GM19035 (cell line): ENCODE measurements at regions not wholly inside any gene's neighbourhood (a gene's known extent, or its start where the extent isn't known, plus 50 kb on each side); places are given as distances from the start of the nearest gene placed in this dataset.
"Not testable (repeated sequence)": the region's sequence is repeated elsewhere in the genome, so short reads cannot be mapped to it uniquely, and the experiment has no call there.

Experiments used
- ATAC-seq: cut with Tn5 transposase; IDR thresholded peaks from one replicate; pipeline ENCODE4 v1.9.1; 2021; ENCODE audit not compliant: unreplicated experiment

GRCh38 chr18:30465096-30465495 lies 577.4 kb downstream of the DSC3 start:
- ATAC-seq = no peak

- ATAC-seq = no peak
Measured at GRCh38 chr18:30457156-30457555, 585.4 kb downstream of the DSC3 start.

GRCh38 chr18:30455741-30456140 lies 586.8 kb downstream of the DSC3 start:
- ATAC-seq = no peak

GRCh38 chr18:30454920-30455319 lies 587.6 kb downstream of the DSC3 start:
- no peak for ATAC-seq

GRCh38 chr18:30451981-30452380 lies 590.6 kb downstream of the DSC3 start:
- ATAC-seq = no peak

- no peak for ATAC-seq
Measured at GRCh38 chr18:30450927-30451326, 591.6 kb downstream of the DSC3 start.

- no peak for ATAC-seq
Measured at GRCh38 chr18:30446605-30447004, 595.9 kb downstream of the DSC3 start.

- ATAC-seq = no peak
Measured at GRCh38 chr18:30444544-30444943, 598.0 kb downstream of the DSC3 start.

GRCh38 chr18:30440351-30440750 lies 602.2 kb downstream of the DSC3 start:
- ATAC-seq = no peak

- ATAC-seq = no peak
Measured at GRCh38 chr18:30439174-30439573, 603.4 kb downstream of the DSC3 start.

- no peak for ATAC-seq
Measured at GRCh38 chr18:30432349-30432748, 610.2 kb downstream of the DSC3 start.

- not testable (repeated sequence) for ATAC-seq
Measured at GRCh38 chr18:30419399-30419798, 623.1 kb downstream of the DSC3 start.

- no peak for ATAC-seq
Measured at GRCh38 chr18:30415903-30416302, 626.6 kb downstream of the DSC3 start.

- ATAC-seq = no peak
Measured at GRCh38 chr18:30409120-30409519, 633.4 kb downstream of the DSC3 start.

- ATAC-seq = no peak
Measured at GRCh38 chr18:30406728-30407127, 635.8 kb downstream of the DSC3 start.

GRCh38 chr18:30405038-30405437 lies 637.5 kb downstream of the DSC3 start:
- no peak for ATAC-seq

- ATAC-seq = no peak
Measured at GRCh38 chr18:30404422-30404821, 638.1 kb downstream of the DSC3 start.

GRCh38 chr18:30403278-30403677 lies 639.3 kb downstream of the DSC3 start:
- ATAC-seq = no peak

- ATAC-seq = no peak
Measured at GRCh38 chr18:30387401-30387800, 655.1 kb downstream of the DSC3 start.

GRCh38 chr18:30386624-30387023 lies 655.9 kb downstream of the DSC3 start:
- ATAC-seq = no peak

- no peak for ATAC-seq
Measured at GRCh38 chr18:30385684-30386083, 656.9 kb downstream of the DSC3 start.

- no peak for ATAC-seq
Measured at GRCh38 chr18:30381826-30382225, 660.7 kb downstream of the DSC3 start.

- ATAC-seq = no peak
Measured at GRCh38 chr18:30378097-30378496, 664.4 kb downstream of the DSC3 start.

GRCh38 chr18:30376515-30376914 lies 666.0 kb downstream of the DSC3 start:
- ATAC-seq = no peak
